CD14-positive monocyte (primary cell): ENCODE measurements at regions not wholly inside any gene's neighbourhood (a gene's known extent, or its start where the extent isn't known, plus 50 kb on each side); places are given as distances from the start of the nearest gene placed in this dataset.

Experiments
- DNase-seq, 3 donors: peaks; one replicate each; pipeline ENCODE4 v3.0.0-alpha.2; 2011 to 2022
- H2AFZ ChIP-seq: 2 replicates; pipeline ENCODE4 v1.6.0; 2012; ENCODE audit warnings: mild to moderate bottlenecking, low read depth, low read length, inconsistent platforms; ENCODE audit not compliant: insufficient read depth, poor library complexity, severe bottlenecking
- H3K27ac ChIP-seq, 2 donors: 1 replicate in 1 of 2; 2 replicates in 1 of 2; pipeline ENCODE4 v1.5.1; 2012 to 2013; ENCODE audit warnings: low read length in 2 of 2, control low read depth in 1 of 2, inconsistent platforms in 1 of 2, low read depth in 1 of 2, mild to moderate bottlenecking in 1 of 2
- H3K27me3 ChIP-seq, 2 donors: one replicate each; pipeline versions ENCODE4 v1.6.0 to v1.6.1; 2011 to 2013; ENCODE audit warnings: low read length in 2 of 2; ENCODE audit not compliant: control insufficient read depth in 2 of 2, insufficient read depth in 2 of 2
- H3K36me3 ChIP-seq, 2 donors: replicated peaks in 1 of 2; 1 replicate in 1 of 2; 2 replicates in 1 of 2; pipeline versions ENCODE4 v1.5.1 to v1.6.1; 2012 to 2013; ENCODE audit warnings: low read length in 2 of 2, control low read depth in 1 of 2, inconsistent platforms in 1 of 2, mild to moderate bottlenecking in 1 of 2; ENCODE audit not compliant: insufficient read depth in 2 of 2, control insufficient read depth in 1 of 2
- H3K4me1 ChIP-seq, 2 donors: 1 replicate in 1 of 2; 2 replicates in 1 of 2; pipeline versions ENCODE4 v1.5.1 to v1.6.1; 2012 to 2013; ENCODE audit warnings: low read length in 2 of 2, control low read depth in 1 of 2, inconsistent platforms in 1 of 2, mild to moderate bottlenecking in 1 of 2, moderate library complexity in 1 of 2; ENCODE audit not compliant: insufficient read depth in 2 of 2, control insufficient read depth in 1 of 2
- H3K4me2 ChIP-seq: replicated peaks from 2 replicates; pipeline ENCODE3; 2012; ENCODE audit warnings: low read length, moderate library complexity, mild to moderate bottlenecking; ENCODE audit not compliant: poor library complexity, severe bottlenecking; ENCODE audit errors: extremely low read depth
- H3K4me3 ChIP-seq, 3 experiments: fragments of 200-600 bp in 1 of 3; sonication (generic) in 1 of 3; replicated peaks in 1 of 3; 1 replicate in 2 of 3; 2 replicates in 1 of 3; pipeline ENCODE4 v1.5.1; 2011 to 2013; ENCODE audit warnings: low read length in 3 of 3, mild to moderate bottlenecking in 3 of 3, control low read depth in 2 of 3, low read depth in 2 of 3, inconsistent platforms in 1 of 3, moderate library complexity in 1 of 3
- H3K79me2 ChIP-seq: 2 replicates; pipeline ENCODE4 v1.6.0; 2012; ENCODE audit warnings: mild to moderate bottlenecking, control low read depth, inconsistent platforms, low read length, moderate library complexity; ENCODE audit not compliant: insufficient read depth
- H3K9ac ChIP-seq: 2 replicates; pipeline ENCODE4 v1.6.0; 2017; ENCODE audit warnings: low read length, mild to moderate bottlenecking; ENCODE audit not compliant: insufficient read depth, poor library complexity, severe bottlenecking
- H3K9me3 ChIP-seq, 2 donors: replicated peaks in 1 of 2; 1 replicate in 1 of 2; 2 replicates in 1 of 2; pipeline versions ENCODE4 v1.5.1 to v1.6.1; 2012 to 2013; ENCODE audit warnings: low read length in 2 of 2, control low read depth in 1 of 2; ENCODE audit not compliant: control insufficient read depth in 1 of 2, insufficient read depth in 1 of 2
- H4K20me1 ChIP-seq: 2 replicates; pipeline ENCODE4 v1.6.0; 2012; ENCODE audit warnings: mild to moderate bottlenecking, low read length, control low read depth, moderate library complexity; ENCODE audit not compliant: insufficient read depth
- H3K27ac Mint-ChIP-seq, 7 donors: one replicate each; pipeline ENCODE4 v1.8.0; 2020; ENCODE audit warnings: mild to moderate bottlenecking in 7 of 7, mixed read lengths in 7 of 7, moderate library complexity in 6 of 7, inconsistent platforms in 2 of 7
- H3K27me3 Mint-ChIP-seq, 3 donors: one replicate each; pipeline ENCODE4 v1.8.0; 2021 to 2022; ENCODE audit warnings: low read depth in 3 of 3, mild to moderate bottlenecking in 3 of 3, mixed read lengths in 3 of 3, moderate library complexity in 3 of 3, inconsistent platforms in 1 of 3
- H3K36me3 Mint-ChIP-seq, 2 donors: one replicate each; pipeline ENCODE4 v1.8.0; 2020; ENCODE audit warnings: mixed read lengths in 2 of 2, inconsistent platforms in 1 of 2, mild to moderate bottlenecking in 1 of 2
- H3K4me1 Mint-ChIP-seq: one replicate; pipeline ENCODE4 v1.8.0; 2020; ENCODE audit warnings: mild to moderate bottlenecking, mixed read lengths
- H3K4me3 Mint-ChIP-seq, 2 donors: one replicate each; pipeline ENCODE4 v1.8.0; 2020; ENCODE audit warnings: mild to moderate bottlenecking in 2 of 2, mixed read lengths in 2 of 2, moderate library complexity in 1 of 2
- H3K9me3 Mint-ChIP-seq, 7 donors: one replicate each; pipeline ENCODE4 v1.8.0; 2020 to 2022; ENCODE audit warnings: mixed read lengths in 7 of 7, mild to moderate bottlenecking in 6 of 7, moderate library complexity in 6 of 7, inconsistent platforms in 2 of 7
- CTCF ChIP-seq: fragments of 200-600 bp; IDR thresholded peaks from one replicate; pipeline ENCODE4 v1.8.0; 2022; ENCODE audit warnings: antibody characterized with exemption, mild to moderate bottlenecking
- WGBS: methylation state at CpG from one replicate; pipeline ENCODE4 v1.1.5; 2013; ENCODE audit warnings: missing lambda C conversion rate; ENCODE audit not compliant: insufficient coverage; 5-methylcytosine and 5-hydroxymethylcytosine counted together
- intact Hi-C, 2 donors: fragments of 100-400 bp; cut with micrococcal nuclease; formaldehyde crosslinking; loops; one replicate each; pipeline versions ENCODE4 v1.15.0 to v1.15.1; 2023

- no peaks in the 10 kb centered on the region for H3K36me3 ChIP-seq
- Mint-ChIP-seq H3K4me3 (no peak overlapping the region), H3K9me3 (peaks cover 0 to 5% (median 0%) of the 10 kb centered on the region in 7 donors), H3K36me3 (no peaks in the 10 kb centered on the region), H3K27ac (no peak overlapping the region), H3K27me3 (peaks cover 3 to 5% (median 3%) of the 10 kb centered on the region in 3 donors), H3K4me1 (no peaks in the 10 kb centered on the region)
- H3K4me3 ChIP-seq = no peak overlapping the region
- H3K4me2 ChIP-seq = no peak overlapping the region
- TF ChIP-seq CTCF = no peak
- H3K4me1 ChIP-seq = no peaks in the 10 kb centered on the region
- no peak overlapping the region for H2AFZ ChIP-seq
- H3K79me2 ChIP-seq = no peaks in the 10 kb centered on the region
- no peak overlapping the region for H3K27ac ChIP-seq
- no peaks in the 10 kb centered on the region for H3K9me3 ChIP-seq
- no peak overlapping the region for H3K9ac ChIP-seq
- DNase-seq = no peak
- 82% methylated on average over 5 of the region's 7 CpGs for WGBS
- H3K27me3 ChIP-seq = no peaks in the 10 kb centered on the region
- no peaks in the 10 kb centered on the region for H4K20me1 ChIP-seq
- intact Hi-C loops = no loop called here
Measured at GRCh38 chr14:36012621-36013020, 163.9 kb downstream of the PTCSC3 start.

- no peaks in the 10 kb centered on the region for H3K4me1 Mint-ChIP-seq
- peaks cover 3 to 5% (median 5%) of the 10 kb centered on the region in 3 donors for H3K27me3 Mint-ChIP-seq
- WGBS = no CpG with 5 or more reads among the region's 1 CpG
Measured at GRCh38 chr14:36009643-36010042, 166.9 kb downstream of the PTCSC3 start.

More at GRCh38 chr14:36009643-36010042, 166.9 kb downstream of the PTCSC3 start:
- DNase-seq = no peak
- Histone ChIP-seq H3K4me2 (no peak overlapping the region), H3K27me3 (no peaks in the 10 kb centered on the region), H3K4me3 (no peak overlapping the region), H2AFZ (no peak overlapping the region), H3K4me1 (no peaks in the 10 kb centered on the region), H3K9me3 (no peaks in the 10 kb centered on the region), H3K36me3 (no peaks in the 10 kb centered on the region), H3K79me2 (no peaks in the 10 kb centered on the region), H4K20me1 (no peaks in the 10 kb centered on the region), H3K27ac (no peak overlapping the region), H3K9ac (no peak overlapping the region)
- H3K9me3 Mint-ChIP-seq = peaks cover 0 to 5% (median 0%) of the 10 kb centered on the region in 7 donors
- no peak for TF ChIP-seq CTCF
- no peak overlapping the region for H3K27ac Mint-ChIP-seq
- no peak overlapping the region for H3K4me3 Mint-ChIP-seq
- H3K36me3 Mint-ChIP-seq = no peaks in the 10 kb centered on the region
- intact Hi-C loops = no loop called here
